ENCODE measurements at regions not wholly inside any gene's neighbourhood (a gene's known extent, or its start where the extent isn't known, plus 50 kb on each side); places are given as distances from the start of the nearest gene placed in this dataset.
A peak's percentile ranks its signal among the peaks of the same experiment; 100 is the strongest.

DNA sequence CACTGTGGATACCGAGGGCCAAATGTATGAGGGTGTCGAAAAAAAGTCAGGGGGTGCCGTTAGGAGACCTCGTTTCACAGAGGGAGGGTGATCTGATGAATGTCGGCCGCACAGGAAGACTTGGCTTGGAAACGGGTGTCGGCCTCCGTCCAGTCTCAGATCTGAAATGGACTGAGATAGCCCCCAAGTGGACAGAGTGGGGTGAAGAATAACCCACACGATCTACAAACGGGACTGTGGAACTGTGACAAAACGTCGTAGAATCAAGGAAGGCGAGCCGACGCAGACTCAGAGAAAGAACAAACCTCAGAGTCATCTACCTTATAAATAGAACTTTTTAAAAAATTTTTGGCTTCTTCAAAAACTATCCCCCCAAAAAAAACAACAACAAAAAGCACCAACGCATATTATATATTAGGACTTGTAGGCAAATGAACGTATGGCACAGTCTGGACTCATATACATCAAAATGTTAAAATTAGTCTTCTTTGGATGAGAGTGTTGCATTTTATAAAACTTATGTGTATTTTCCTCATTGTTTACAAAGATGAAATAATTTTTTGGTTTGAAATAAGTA, 63.8 kb upstream of the IRF2 start:
- TF ChIP-seq, protein P1, sequence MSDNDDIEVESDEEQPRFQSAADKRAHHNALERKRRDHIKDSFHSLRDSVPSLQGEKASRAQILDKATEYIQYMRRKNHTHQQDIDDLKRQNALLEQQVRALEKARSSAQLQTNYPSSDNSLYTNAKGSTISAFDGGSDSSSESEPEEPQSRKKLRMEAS (IDR thresholded peaks at IDR 0.05), result no peak
- TF ChIP-seq CEBPB (IDR thresholded peaks at IDR 0.05) (no peak), NFIC (IDR thresholded peaks at IDR 0.05) (0 out of 2 replicates have a peak, but pooled peaks have one; percentile 21), EP300 (IDR thresholded peaks at IDR 0.05; ENCODE audit: borderline replicate concordance) (no peak), TEAD4 (IDR thresholded peaks at IDR 0.05) (no peak), TAF1 (IDR thresholded peaks at IDR 0.05; ENCODE audit: low read depth) (no peak), CREB1 (IDR thresholded peaks at IDR 0.05; ENCODE audit: low read depth) (no peak), REST (IDR thresholded peaks at IDR 0.05; ENCODE audit: low read depth) (no peak), RAD21 (IDR thresholded peaks at IDR 0.05; ENCODE audit: low read depth) (peak; percentile 95), USF1 (IDR thresholded peaks at IDR 0.05) (no peak), YY1 (IDR thresholded peaks at IDR 0.05; ENCODE audit: low read depth) (no peak)
